HG02763 (cell line): ENCODE measurements at regions not wholly inside any gene's neighbourhood (a gene's known extent, or its start where the extent isn't known, plus 50 kb on each side); places are given as distances from the start of the nearest gene placed in this dataset.
A peak's percentile ranks its signal among the peaks of the same experiment; 100 is the strongest.
"Not testable (repeated sequence)": the region's sequence is repeated elsewhere in the genome, so short reads cannot be mapped to it uniquely, and the experiment has no call there.

ENCODE experiments used
- ATAC-seq: cut with Tn5 transposase; IDR thresholded peaks from one replicate; pipeline ENCODE4 v1.9.1; 2021; ENCODE audit warnings: mild to moderate bottlenecking, moderate library complexity; ENCODE audit not compliant: unreplicated experiment

DNA sequence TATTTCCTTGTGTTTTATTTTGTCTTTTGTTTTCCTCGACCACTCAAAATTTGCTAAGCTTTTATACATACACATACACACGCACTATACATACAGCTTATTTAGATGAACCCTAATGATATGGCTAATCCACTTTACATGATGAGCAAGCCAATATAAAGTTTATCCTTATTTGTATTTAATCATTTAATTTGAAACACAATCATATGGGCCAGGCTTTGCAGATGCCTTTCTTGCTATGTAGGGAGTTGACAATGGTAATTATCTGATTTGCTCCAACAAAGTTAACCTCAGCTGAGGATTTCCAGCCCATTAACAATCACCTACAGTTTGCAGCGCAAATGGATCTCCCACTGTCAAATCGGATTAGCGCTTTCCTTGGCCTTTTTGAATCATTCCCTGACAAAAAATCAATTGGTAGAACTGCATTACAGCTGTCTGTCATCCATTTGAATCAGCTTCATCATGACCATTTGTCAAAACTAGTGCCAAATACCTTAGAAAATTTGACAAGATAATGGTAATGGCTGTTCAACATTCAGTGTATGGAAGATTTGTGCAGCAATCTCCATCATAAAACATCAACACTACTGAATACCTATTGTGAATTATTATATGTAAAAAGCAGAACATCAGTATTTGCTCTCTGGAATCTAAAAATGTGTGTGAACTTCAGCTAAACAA, 352.6 kb downstream of the MRPL39 start:
- ATAC-seq, result no peak

DNA sequence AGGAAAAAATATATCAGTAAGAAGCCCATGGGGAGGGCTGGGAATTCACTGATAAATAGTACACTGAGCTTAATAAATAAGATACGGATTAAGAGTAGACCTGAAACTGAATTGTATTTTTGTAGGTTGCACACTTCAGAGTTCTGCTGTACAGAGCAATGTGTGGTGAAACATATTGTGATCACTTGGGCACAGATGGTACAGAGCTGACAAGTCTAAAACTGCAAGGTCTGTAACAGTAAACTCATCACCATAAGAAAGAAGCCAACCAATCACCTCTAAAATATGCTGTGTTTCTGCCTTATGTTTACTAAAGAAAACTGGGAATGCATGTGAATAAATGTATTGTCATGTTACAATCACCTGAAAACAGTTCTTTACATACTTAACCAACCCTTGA, 360.7 kb downstream of the MRPL39 start:
- no peak for ATAC-seq

DNA sequence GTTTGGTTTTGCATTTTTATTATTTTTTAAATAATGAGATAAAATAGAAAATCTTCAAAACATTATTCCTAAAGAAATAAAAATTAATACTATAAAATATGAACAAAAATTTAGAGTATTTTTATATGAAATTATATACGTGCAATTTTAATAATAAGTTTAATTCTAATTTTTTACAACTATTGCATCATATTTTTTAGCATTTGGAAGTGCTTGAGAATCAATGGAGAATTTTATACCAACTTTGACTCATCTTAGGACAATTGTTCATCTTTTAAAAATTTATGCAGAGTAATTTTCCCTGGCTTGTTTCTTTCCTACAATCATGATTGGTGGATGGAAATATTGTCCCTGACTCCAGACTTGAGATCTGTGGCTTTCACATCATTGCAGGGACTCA, 362.5 kb downstream of the MRPL39 start:
- no peak for ATAC-seq

DNA sequence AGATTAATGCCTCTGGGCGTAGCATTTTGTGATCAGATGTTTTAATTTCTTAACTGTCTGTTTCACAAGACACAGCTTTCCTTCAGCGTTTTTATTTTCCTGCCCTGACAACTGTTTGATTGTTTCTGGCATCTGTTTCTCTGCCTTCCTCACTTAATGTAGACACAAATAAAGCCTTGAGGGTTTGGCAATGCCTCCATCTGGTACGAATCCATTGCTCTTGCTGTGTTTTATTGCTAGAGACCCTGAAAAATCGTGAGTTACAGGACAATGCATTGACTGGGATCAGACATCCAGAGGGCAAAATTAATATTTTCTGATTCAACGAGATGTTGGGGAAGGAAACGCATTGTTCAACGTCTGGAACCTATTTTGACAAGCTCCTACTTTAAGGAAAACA, 363.5 kb downstream of the MRPL39 start:
- no peak for ATAC-seq

DNA sequence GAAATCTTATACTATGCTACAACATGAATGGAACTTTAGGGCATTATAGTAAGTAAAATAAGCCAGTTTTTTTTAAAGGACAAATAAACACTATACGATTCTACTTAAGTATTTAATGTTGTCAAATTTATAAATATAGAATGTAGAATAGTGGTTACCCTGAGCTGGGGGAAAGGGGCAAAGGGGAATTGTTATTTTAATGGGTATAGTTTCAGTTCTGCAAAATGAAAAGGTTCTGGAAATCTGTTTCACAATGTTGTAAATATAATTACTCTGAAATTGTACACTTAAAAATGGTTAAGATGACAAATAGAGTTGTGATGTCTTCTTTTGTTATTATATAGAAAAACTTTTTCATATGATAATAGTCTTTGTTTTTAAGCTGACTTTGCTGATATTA, 366.3 kb downstream of the MRPL39 start:
- ATAC-seq, result no peak

DNA sequence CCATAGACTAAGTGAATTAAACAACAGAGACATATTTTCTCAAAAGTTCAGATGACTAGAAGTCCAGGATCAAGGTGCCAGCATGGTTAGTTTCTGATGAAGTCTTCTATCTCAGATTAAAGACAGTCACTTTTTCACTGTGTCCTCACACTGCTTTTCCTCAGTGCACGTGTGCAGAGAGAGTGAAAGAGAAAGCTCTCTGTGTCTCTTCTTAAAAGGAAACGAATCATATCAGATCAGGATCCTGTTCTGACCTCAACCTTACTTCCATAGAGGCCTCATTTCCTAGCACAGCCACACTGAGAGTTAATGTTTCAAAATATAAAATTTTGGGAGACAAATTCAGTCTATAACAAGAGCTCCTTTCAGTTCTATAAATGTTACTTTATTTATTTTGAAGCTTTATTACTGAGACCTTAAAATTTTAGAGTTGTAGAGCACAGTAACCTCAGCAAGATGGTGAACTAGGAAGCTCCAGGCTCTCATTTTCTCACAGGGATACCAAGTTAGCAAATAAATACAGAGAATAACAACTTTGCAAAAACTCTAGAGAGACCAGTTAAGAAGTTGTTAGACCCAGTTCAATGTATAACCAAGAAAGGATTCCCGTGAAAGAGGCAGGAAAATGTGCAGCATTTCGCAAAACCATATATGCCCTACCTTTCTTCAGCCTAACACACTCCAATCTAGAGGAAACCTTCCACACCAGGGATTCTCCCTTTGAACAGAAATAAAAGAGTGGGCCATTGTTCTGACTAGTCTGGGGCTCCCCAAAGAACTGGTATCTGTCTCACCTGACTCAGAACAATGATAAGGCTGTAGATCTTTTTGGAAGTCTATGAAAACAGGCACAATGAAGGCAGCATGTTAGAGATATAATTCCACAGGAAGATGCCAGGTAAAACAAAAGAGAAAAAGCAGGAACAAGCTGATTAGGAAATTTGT, 372.2 kb downstream of the MRPL39 start:
- ATAC-seq, result peak; percentile 84

DNA sequence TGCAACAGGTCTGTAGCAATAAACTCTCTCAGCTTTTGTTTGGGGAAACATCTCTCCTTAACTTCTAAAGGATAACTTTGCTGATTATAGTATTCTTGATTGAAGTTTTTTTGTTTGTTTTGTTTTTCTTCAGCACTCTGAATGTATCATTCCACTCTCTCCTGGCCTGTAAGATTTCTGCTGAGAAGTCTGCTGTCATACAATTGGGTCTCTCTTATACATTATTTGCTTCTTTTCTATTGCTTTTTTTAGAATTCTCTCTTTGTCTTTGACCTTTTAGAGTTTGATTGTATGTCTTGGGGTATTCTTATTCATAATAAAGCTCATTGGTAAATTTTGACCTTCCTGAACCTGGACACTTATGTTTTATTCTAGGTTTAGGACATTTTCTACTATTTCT, 386.3 kb downstream of the MRPL39 start:
- no peak for ATAC-seq

DNA sequence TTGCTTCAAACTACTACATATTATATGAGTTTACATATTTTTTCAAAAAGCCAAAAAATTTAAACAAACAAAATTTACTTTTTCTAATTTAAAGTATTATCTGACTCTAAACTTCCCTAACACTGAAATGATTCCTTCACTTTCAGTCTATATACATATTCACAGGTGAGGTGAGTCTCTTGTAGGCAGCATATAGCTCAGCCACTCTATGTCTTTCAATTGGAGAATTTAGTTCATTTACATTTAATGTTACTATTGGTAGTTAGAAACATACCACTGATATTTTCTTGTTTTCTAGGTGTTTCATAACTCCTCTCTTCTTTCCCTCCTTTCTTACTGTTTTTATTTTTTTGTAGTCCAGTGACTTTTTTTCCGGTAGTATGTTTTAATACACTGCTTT, 387.1 kb downstream of the MRPL39 start:
- no peak for ATAC-seq

DNA sequence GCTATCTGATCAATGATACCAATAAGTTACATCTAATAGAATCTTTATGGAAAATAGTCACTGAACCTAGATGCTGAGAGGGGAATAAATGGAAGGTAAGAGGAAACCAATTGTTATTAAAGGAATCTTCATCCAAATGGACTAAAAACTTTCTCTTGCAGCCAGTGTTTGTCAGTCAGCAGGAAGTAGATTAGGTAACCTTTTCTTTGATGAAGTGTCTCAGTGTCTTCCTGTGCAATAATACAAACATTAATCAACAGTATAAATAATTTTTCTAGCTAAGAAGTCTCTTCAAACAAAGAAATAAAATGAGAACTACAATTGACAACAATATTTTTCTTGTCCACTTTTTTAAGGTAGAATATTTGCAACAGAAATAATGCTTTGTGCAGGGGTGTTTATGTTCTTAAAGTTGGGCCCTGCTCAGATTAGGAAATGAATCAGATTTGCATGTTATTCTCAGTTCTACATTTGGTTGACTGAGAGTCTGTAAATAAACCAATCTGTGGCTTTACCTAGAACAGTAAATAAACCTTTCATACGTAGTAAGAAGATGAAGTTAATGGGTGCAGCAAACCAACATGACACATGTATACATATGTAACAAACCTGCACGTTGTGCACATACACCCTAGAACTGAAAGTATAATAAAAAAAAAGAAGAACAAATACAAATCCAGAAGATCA, 391.4 kb downstream of the MRPL39 start:
- peak; percentile 97 for ATAC-seq

DNA sequence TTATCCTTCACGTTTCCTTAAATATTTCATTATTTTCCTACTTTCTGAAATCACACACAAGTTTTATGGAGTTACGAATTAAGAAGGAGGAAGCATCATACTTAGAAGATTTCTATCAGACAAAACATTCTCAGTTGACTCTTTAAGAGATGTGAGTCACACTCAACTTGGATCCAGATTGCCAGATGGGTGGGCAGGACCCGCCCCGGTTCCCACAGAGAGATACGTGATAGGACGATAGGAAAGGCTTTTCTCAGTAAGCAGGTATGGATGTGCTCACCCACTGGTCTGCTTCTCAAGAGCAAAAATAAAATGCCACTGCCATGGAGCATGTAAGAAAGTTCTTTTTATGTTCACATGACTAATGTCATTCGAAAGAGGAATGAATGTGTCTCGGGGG, 392.6 kb downstream of the MRPL39 start:
- ATAC-seq, result no peak

DNA sequence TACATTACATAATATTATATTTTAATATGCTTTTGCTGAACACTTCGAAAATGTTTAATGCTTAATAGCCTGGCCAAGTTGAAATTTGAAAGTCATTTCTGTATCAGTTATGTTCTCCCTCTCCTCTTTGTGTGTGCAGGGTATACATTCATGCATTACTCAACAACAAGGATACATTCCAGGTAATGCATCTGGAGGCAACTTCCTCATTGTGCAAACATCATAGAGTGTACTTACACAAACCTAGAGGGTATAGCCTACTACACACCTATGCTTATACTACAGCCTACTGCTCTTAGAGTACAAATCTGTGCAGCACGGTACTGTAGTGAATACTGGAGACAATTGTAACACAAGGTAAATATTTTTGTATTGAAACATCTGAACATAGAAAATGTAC, 407.3 kb downstream of the MRPL39 start:
- ATAC-seq, result no peak

DNA sequence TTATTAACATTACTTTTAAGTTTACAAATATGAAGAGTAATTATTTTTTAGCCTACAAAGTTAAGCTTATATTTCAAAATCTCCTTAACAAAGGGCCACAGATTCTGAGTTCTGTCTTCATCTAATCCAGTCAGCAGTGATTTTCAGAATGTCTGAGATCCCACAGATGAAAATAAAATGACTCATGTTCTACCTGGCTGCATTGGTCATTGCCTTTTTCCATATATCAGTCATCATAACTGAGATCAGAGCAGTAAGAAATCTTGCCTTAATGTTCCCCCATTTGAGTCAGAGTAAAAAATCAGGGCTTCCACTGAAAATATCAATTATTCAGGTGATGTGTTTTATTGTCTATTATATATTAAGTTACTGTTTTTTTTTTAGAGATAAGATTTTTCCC, 416.1 kb downstream of the MRPL39 start:
- ATAC-seq, result peak; percentile 33

DNA sequence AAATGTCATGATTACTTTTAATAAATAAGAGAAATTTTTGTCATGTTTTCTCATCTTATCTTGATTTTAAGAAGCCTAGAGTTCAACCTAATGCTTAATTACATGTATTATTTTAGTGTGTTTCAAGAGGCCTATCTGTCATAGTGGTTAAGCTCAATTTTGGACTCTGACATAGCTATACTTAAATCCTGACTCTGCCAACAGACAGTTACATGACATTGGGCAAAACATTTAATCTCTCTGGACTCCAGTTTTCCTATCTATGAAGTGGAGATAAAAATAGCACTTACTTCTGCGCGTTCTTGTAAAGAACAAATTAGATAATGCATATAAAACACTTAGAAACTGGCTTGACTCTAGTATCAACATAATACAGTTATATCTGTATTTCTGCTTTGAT, 417.8 kb downstream of the MRPL39 start:
- ATAC-seq, result no peak

DNA sequence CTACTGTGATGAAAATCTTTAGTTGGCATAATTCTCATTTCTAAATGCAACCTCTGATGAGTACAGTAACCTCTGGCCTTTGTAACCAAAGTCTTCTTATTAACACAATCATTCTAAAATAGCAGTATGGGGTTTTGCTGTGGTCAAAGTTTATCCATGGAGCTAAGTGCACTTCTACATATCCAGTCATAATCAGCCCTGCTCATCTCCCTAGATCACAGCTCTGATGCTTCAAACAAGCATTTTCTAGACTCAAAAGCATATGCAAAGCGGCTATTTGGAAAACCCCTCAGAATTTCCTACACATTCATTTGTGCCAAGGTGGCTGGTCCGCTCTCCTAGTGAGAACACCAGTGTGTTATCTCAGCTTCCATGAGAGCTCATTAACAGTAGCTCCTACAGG, 418.6 kb downstream of the MRPL39 start:
- peak; percentile 77 for ATAC-seq

DNA sequence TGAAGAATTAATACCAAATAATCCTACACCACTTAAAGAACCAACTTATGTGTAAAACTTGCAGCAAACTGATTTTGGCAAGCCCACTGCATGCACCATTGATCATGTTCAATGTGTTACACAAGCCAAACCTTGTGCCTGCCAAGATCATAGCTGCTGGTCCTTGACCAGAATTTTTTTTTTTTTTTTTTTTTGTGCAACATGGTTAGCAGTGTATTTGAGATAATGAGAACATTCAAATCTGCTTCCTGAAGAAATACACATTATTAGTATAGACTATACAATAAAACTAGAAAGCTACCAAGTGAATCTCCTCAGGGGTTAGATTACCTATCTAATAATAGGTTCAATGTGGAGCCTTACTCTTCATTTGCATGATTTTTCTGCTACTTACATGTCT, 421.0 kb downstream of the MRPL39 start:
- ATAC-seq, result no peak

DNA sequence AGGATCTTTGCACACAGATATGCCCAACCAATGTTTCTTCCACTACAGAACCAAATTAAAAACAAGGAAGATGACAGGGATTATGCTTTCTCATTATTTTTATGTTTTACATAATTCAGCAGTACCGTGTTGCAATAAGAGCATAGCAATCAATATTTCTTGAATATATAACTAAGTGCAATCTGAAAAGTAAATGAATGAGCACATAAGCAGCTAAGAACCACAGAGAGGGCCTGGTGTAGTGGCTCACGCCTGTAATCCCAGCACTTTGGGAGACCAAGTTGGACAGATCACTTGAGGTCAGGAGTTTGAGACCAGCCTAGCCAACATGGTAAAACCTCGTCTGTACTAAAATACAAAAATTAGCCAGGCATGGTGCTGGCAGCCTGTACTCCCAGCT, 423.7 kb downstream of the MRPL39 start:
- no peak for ATAC-seq

DNA sequence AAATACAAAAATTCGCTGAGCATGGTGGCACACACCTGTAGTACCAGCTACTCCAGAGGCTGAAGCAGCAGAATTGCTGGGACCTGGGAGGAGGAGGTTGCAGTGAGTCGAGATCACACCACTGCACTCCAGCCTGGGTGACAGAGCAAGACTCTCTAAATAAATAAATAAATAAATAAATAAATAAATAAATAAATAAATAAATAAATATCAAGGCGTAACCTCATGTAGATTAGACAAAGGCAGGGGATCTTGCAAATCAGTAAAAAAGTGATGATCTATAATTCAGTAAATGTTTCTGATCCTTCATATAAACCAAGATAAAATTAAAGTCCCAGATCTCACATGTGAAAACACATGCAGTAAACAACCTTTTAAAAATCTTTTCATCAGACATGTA, 425.6 kb downstream of the MRPL39 start:
- not testable (repeated sequence) for ATAC-seq

DNA sequence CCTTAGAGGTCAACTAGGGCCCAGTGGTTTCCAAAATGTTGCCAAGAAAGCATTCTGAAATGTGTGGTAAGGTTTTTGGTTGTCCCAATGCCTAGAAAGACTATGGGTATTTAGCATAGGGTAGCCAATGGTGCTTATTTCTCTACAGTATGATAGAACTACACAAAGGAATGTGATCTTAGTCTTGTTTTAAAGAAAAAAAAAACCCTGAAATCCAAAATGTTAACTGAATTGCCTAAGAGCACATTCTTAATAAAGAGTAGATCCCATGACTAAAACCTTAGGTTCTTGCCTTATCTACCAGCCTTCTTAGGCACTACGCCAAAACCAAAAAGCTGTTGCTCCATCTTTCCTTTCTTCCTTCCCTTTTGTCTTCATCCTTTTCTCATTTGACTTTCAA, 428.2 kb downstream of the MRPL39 start:
- no peak for ATAC-seq

DNA sequence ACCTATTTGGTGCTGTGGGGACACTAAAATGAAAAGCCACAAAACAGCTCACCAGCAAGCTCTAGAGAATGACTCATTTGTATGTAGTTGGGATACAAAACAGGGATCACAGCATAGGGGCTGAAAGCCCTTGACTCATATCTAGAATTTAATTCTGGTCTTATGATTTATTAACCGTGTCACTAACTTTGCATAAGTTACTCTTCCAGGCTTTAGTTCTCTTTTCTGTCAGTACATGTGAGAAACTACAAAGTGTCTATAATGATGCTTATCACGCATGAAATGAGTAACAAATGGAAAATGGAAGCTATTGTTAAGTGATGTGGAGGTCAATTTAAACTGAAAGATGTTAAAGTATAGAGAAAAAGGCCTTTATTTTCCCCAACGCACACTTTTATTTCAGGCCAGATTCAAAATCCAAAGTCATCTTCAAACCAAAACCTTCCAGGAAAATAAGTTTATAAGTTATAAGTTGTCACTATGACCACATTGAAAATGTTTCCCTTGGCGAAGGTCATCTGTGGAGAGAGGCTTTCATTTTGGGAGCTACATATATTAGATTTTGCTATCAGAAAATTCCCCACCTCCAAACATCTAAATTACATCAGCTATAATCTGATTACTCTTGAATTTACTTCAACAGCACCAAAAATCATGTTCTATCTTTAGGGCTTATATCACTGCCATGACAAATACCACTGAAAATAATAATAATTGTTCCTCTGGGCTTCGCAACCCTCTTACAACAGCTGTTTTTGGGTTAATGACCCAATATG, 430.5 kb downstream of the MRPL39 start:
- ATAC-seq, result peak; percentile 82

DNA sequence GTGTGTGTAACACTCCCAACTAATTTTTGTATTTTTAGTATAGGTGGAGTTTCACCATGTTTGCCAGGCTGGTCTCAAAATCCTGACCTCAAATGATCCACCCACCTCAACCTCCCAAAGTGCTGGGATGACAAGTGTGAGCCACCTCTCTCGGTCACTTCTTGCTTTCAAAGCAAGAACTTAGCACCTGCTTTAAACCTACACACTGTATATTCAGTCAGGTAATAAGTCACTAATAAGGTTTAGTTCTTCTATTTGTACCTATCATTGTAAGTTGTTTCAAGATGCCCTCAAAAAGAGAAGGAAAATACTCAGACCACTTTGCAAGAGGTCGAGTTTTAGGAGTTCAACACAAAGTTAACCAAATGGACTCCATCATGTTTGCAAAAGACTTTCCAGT, 431.3 kb downstream of the MRPL39 start:
- peak; percentile 57 for ATAC-seq

DNA sequence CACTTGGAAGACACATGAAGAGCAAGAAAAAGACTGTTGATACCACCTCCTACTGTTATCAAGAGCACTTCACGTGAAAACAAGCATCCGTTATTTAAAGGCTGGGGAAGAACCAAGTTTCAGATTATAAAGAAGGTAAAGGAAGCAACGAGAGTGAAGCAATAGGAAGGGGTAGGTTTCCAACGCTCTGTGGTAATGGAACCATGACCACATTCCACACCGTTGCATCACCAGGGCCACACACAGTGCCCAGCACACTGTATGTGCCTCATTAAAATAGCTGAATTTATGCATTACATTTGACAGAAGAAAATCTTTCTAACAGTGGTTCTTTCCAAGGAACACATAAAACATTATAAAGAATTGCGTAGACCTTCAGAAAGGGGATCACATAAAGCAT, 435.8 kb downstream of the MRPL39 start:
- ATAC-seq, result no peak
